Fibroblast of mammary gland (primary cell): ENCODE measurements at regions not wholly inside any gene's neighbourhood (a gene's known extent, or its start where the extent isn't known, plus 50 kb on each side); places are given as distances from the start of the nearest gene placed in this dataset.

Experiments used
- DNase-seq: peaks from one replicate; pipeline ENCODE4 v3.0.0-alpha.2; 2010; ENCODE audit warnings: low read depth
- H3K4me3 ChIP-seq: 2 replicates; pipeline ENCODE4 v1.5.1; 2011; ENCODE audit warnings: low read depth, mild to moderate bottlenecking, low read length, moderate library complexity; ENCODE audit not compliant: control insufficient read depth
- TF ChIP-seq, protein P1 (sequence below): conservative IDR thresholded peaks from 2 replicates; pipeline ENCODE4 v1.5.1; 2011; ENCODE audit warnings: low read depth, low read length, inconsistent platforms; ENCODE audit not compliant: control insufficient read depth, insufficient read depth

DNA sequence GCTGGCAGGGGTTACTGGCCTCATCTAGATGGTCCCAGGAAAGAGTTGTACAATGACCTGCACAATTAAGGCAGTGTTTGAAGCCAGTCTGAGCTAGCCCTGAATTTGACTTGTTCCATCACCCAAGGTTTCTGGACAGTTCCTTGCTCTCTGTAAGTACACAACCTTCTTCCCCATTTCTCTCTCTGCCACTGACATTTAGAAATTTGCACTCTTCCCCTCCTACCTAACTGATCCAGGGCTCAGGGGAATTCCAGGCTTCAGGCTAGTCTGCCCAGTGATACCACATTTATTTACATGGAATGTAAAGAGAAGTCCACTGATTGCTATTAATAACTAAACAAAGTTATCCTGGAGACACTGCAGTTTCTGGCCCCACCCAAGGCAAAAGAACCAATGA, 139.0 kb upstream of the GPR26 start:
- no peak overlapping the region for H3K4me3 ChIP-seq
- DNase-seq, result no peak
- TF ChIP-seq, protein P1, sequence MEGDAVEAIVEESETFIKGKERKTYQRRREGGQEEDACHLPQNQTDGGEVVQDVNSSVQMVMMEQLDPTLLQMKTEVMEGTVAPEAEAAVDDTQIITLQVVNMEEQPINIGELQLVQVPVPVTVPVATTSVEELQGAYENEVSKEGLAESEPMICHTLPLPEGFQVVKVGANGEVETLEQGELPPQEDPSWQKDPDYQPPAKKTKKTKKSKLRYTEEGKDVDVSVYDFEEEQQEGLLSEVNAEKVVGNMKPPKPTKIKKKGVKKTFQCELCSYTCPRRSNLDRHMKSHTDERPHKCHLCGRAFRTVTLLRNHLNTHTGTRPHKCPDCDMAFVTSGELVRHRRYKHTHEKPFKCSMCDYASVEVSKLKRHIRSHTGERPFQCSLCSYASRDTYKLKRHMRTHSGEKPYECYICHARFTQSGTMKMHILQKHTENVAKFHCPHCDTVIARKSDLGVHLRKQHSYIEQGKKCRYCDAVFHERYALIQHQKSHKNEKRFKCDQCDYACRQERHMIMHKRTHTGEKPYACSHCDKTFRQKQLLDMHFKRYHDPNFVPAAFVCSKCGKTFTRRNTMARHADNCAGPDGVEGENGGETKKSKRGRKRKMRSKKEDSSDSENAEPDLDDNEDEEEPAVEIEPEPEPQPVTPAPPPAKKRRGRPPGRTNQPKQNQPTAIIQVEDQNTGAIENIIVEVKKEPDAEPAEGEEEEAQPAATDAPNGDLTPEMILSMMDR, result no peak

DNA sequence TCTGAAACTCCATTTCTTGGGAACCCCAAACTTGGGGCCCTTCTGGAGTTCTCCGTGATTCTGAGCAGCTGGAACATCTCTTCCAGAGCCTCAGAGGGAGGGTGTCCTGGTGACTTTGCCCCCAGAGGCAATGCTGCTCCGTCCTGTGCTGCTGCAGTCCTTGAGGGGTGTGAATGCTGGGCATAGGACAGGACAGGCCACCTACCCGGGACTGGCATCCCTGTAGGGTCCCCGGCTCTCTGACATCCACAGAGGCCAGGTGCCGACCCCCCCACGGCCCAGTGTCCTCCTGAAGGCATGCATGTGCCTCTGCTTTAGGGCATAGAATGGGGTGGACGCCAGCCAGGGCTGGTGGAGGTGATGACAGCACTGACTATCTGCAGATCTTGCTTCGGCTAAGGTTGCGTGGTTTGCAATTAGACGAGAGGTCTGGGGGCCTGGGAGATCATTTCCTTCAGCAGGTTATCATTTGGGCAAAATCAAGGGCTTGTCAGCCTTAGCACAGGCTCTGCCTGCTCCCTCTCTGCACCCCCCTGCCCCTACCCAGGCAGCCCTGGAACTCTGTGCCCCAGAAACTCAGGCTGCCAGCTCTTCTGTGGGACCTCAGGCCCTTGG, 136.9 kb upstream of the GPR26 start:
- no peak for DNase-seq
- TF ChIP-seq, protein P1, result no peak
- no peak overlapping the region for H3K4me3 ChIP-seq

DNA sequence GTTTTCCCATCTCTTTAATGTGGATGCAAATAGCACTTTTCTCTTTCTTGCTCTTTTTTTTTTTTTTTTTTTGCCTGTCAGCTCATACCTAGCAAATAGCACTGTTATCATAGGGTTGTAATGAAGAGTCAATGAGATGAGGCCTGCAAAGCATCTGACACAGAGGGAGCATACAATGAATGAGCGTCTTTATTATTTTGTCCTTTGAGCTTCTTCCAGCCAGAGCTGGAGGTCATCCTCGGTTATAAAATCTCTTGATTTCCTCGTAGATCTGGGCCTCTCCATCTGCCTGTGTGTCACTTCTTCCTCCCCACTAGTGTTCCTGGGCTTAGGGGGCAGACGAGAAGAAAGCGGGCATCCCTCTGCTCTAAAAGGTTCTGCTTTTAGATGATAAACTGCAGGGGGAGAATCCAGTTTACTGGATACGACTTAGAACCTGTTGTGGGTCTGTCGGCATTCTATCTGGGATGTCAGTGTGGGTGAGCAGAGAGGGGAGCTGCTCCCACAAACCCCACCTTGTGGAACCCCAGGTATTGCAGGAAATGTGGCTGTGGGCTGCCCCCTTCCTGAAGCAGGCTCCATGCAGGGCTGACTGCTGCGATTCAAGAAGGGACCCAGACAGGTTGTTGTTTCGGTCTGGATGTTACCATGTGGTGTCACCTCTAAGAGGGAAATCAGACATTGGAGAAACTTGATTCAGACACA, 135.8 kb upstream of the GPR26 start:
- H3K4me3 ChIP-seq, result no peak overlapping the region
- TF ChIP-seq, protein P1, result no peak
- no peak for DNase-seq

DNA sequence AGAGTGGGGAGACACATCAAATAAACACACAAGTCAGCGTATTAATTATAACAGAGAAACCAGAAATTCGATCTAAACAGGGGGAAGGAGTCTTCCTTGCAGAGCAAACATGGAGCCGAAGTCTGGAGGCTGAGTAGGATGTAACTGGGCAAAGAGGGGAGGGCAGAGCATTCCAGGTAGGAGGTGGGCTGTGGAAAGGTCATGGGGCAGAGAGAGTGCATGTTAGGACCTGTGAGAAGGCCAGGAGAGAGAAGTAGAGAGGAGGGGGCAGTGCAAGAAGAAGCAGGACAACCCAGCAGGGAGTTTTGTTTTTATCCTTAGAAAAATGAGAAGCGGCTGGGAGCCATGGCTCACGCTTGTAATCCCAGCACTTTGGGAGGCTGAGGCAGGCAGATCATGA, 130.8 kb upstream of the GPR26 start:
- TF ChIP-seq, protein P1, result no peak
- DNase-seq, result no peak

DNA sequence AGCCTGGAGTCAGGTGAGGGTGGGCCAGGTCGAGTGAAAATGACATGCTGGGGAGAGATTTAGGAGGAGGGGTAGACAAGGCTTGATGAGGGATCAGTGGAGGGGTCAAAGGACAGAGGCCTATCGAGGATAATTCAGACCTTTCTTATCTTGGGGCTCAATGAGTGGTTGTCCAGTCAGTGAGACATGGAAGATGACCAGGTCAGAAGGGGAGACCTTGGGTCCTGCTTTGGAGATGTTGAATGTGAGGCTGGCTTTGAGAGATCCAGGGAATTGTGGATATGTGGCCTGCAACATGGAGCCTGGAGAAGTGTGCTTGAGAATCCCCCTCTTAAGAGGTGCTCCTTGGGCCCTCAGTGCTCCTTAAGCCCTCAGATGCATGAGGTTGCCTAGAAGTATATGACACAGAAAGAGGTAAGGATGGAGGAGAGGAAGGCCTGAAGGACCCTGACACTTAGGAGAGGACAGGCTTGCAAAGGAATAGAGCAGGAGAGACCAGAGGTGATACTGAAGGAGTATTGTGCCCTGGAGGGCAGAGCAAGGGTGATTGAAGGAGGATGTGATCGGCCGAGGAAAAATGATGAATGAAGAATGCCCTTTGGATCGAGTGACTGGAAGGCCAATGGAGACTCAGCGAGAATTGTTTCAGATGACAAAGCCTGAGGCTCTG, 129.8 kb upstream of the GPR26 start:
- H3K4me3 ChIP-seq, result no peak overlapping the region
- TF ChIP-seq, protein P1, result no peak
- no peak for DNase-seq

More for the DNA sequence above, 130.8 kb upstream of the GPR26 start:
- no peak overlapping the region for H3K4me3 ChIP-seq

DNA sequence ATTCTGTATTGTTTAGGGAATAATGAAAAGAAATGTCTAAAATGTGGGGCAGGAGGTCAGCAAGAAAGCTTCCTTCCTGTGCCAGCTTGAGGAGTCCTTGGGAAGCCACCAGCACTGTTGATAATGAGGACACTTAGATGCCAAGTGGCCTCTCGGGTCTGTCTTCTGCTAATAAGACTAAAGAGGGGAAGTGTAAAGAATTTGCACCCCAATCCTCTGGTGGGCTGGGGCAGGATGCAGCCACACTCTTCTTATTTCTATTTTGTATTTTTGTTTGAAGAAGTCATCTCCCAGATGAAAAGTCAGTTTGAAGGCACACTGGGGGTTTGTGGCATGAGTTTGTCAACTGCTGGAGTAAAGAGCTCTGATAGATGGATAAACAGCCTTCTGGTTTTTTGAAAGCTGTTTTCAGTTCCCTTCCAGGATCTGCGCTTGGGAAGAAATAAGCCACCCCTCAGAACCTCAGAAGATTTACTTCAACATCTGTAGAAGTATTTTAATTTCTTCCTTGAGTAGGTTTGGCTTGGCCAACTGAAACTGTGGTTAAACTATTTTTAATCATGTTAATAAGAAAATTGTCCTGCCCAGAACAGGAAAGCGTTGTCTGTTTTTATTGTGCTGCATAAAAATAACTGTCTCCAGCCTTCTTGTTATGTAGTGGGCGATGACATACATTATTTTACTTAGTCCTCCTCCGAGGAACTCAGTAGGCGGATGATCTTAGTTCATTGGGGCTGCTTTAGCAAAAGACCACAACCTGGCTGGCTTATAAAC, 128.8 kb upstream of the GPR26 start:
- no peak overlapping the region for H3K4me3 ChIP-seq
- TF ChIP-seq, protein P1, result no peak
- DNase-seq, result no peak
